A673 (cell line): ENCODE measurements at regions not wholly inside any gene's neighbourhood (a gene's known extent, or its start where the extent isn't known, plus 50 kb on each side); places are given as distances from the start of the nearest gene placed in this dataset.

ENCODE experiments used
- EZH2 ChIP-seq: fragments of 200-600 bp; sonication (generic); IDR thresholded peaks from 2 replicates; pipeline ENCODE4 v1.6.1; 2017; ENCODE audit warnings: borderline replicate concordance, low read depth, mild to moderate bottlenecking, mixed read lengths, antibody characterized with exemption, low read length; ENCODE audit not compliant: poor library complexity, severe bottlenecking
- TF ChIP-seq, protein P1 (sequence below): fragments of 300-800, 200-600 bp; sonication (generic); conservative IDR thresholded peaks from 2 replicates; pipeline ENCODE4 v1.5.1; 2017; ENCODE audit warnings: low read depth, mild to moderate bottlenecking, antibody characterized with exemption, low read length, moderate library complexity, mixed read lengths

DNA sequence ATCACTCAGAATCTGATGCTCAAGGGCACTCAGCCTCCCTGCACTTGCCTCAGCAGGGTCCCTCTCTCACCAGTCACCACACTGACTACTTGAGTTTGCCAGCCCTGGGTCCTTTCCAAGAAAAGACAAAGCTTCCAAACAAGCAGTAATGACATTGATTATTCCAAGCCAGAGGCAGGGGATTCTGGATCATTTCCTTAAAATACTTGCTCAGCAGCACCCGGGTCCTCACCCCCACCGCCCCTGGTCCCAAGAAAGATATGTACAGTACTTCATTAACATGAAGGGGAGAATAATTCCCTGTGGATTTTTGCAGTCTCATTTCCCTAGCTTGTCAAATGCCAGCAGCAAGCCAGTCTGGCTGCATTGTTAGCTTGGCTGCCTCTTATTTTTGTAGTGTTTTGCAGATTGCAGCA is 83.2 kb upstream of the GNAO1 start:
- TF ChIP-seq, protein P1, sequence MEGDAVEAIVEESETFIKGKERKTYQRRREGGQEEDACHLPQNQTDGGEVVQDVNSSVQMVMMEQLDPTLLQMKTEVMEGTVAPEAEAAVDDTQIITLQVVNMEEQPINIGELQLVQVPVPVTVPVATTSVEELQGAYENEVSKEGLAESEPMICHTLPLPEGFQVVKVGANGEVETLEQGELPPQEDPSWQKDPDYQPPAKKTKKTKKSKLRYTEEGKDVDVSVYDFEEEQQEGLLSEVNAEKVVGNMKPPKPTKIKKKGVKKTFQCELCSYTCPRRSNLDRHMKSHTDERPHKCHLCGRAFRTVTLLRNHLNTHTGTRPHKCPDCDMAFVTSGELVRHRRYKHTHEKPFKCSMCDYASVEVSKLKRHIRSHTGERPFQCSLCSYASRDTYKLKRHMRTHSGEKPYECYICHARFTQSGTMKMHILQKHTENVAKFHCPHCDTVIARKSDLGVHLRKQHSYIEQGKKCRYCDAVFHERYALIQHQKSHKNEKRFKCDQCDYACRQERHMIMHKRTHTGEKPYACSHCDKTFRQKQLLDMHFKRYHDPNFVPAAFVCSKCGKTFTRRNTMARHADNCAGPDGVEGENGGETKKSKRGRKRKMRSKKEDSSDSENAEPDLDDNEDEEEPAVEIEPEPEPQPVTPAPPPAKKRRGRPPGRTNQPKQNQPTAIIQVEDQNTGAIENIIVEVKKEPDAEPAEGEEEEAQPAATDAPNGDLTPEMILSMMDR: no peak
- TF ChIP-seq EZH2: no peak
